ENCODE measurements at regions not wholly inside any gene's neighbourhood (a gene's known extent, or its start where the extent isn't known, plus 50 kb on each side); places are given as distances from the start of the nearest gene placed in this dataset.

GRCh38 chr10:9848981-9849380 is 1168.7 kb upstream of the CELF2 start:
- TF ChIP-seq, protein P1, sequence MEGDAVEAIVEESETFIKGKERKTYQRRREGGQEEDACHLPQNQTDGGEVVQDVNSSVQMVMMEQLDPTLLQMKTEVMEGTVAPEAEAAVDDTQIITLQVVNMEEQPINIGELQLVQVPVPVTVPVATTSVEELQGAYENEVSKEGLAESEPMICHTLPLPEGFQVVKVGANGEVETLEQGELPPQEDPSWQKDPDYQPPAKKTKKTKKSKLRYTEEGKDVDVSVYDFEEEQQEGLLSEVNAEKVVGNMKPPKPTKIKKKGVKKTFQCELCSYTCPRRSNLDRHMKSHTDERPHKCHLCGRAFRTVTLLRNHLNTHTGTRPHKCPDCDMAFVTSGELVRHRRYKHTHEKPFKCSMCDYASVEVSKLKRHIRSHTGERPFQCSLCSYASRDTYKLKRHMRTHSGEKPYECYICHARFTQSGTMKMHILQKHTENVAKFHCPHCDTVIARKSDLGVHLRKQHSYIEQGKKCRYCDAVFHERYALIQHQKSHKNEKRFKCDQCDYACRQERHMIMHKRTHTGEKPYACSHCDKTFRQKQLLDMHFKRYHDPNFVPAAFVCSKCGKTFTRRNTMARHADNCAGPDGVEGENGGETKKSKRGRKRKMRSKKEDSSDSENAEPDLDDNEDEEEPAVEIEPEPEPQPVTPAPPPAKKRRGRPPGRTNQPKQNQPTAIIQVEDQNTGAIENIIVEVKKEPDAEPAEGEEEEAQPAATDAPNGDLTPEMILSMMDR (IDR thresholded peaks at IDR 0.05; ENCODE audit: insufficient read depth, low read depth, low read length), result no peak
- no peak for TF ChIP-seq EZH2 (IDR thresholded peaks at IDR 0.05; ENCODE audit: insufficient read depth, low read length)
